GM19025 (cell line): ENCODE measurements at regions not wholly inside any gene's neighbourhood (a gene's known extent, or its start where the extent isn't known, plus 50 kb on each side); places are given as distances from the start of the nearest gene placed in this dataset.

Experiments used
- ATAC-seq: cut with Tn5 transposase; IDR thresholded peaks from one replicate; pipeline ENCODE4 v1.9.1; 2021; ENCODE audit warnings: mild to moderate bottlenecking, low read depth, moderate library complexity; ENCODE audit not compliant: unreplicated experiment

DNA sequence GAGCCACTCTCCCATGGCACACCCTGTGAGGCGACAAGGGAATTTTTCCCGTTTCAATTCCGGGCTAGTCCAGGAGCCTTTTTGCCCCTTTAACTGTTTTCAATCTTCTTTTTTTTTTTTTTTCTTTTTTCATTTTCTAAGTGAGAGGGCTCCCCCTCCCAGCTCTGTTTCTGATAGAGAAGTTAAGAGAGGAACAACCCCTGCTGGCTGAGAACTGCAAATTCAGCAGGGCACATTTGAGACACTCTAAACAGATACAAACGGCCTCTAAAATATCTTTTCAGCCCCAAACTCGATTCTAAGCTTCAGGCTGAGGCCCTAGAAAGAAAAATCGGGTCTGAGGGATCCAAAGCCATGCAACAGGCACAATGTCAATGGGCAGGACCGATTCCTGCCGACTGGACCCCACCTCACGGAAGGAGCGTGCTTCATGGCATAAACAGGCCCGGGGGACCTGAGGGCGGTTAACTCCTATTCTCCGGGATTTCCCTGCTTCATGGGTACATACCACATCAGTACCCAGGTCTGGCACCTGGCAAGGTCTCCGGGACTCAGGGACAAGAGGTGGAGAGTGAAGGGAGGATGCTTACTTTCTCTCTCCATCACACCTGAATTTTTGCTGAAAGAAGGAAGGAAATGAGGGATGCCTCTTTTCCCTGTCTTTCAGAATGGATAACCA lies 627.5 kb downstream of the BUD13 start:
- ATAC-seq, result no peak

GRCh38 chr11:116144387-116144958 lies 628.3 kb downstream of the BUD13 start:
- ATAC-seq, result no peak

GRCh38 chr11:116138280-116138679 lies 634.1 kb upstream of the CADM1 start:
- ATAC-seq, result no peak

GRCh38 chr11:116137753-116138152 lies 633.5 kb upstream of the CADM1 start:
- ATAC-seq, result no peak

- ATAC-seq, result no peak
Observed at GRCh38 chr11:116136987-116137674, 632.9 kb upstream of the CADM1 start.

DNA sequence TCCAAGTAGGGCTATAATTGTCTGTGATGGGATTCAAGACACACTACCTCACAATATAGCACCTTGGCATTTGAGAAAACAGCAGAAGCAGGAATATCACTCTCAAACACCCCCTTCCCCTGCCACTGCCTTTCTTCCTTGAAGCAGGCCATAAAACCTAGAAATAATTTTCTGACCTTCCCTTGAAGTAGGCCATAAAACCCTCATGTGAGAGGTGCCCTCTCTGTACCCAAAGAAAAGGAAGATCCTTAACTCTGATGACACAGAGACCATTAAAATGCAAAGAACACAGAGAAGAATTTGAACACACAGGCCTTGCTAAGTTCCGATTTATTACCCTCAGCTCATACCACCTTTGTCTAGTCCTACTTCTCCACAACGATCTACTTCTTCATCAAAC lies 631.7 kb upstream of the CADM1 start:
- no peak for ATAC-seq

GRCh38 chr11:116134450-116134849 lies 630.2 kb upstream of the CADM1 start:
- no peak for ATAC-seq

GRCh38 chr11:116132273-116132978 lies 628.2 kb upstream of the CADM1 start:
- no peak for ATAC-seq

DNA sequence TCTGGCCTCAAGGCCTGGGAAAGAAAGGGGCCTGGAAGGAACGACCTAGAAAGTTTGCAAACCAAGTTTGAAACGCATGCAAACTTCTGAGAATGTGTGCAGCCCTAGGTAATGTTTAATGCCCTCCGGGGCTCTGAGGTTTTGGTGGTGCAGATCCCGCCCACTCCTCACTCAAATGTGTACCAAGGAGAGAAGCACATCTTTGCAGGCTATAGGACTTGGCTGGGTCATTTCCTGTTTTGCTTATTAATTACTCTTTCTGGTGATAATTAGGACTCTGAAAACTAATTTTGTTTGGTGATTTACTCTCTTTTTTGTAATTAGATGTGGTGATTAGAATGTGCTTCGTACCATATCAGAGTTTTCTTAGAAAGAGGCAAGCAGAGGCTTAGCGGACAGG lies 625.9 kb upstream of the CADM1 start:
- no peak for ATAC-seq

- ATAC-seq, result no peak
Observed at GRCh38 chr11:116129456-116129855, 625.2 kb upstream of the CADM1 start.

DNA sequence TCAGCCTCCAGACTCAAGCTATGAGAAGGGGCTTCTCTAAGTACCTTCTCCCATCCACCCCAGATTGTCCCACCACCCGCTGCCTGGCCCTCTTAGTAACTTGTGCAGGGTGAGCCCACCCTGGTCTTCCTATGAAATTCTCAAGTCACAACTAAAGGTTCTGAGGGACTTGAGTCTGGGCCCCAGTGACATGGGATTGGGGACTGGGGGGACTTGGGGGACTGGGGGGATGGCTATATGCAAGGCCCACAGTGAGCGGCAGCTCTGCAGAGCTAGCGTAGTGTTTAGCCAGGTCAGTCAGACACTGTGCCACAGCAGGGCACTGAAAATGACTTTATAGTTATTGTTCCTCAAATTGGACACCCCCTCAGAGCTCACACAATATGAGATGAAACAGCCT lies 622.3 kb upstream of the CADM1 start:
- no peak for ATAC-seq

DNA sequence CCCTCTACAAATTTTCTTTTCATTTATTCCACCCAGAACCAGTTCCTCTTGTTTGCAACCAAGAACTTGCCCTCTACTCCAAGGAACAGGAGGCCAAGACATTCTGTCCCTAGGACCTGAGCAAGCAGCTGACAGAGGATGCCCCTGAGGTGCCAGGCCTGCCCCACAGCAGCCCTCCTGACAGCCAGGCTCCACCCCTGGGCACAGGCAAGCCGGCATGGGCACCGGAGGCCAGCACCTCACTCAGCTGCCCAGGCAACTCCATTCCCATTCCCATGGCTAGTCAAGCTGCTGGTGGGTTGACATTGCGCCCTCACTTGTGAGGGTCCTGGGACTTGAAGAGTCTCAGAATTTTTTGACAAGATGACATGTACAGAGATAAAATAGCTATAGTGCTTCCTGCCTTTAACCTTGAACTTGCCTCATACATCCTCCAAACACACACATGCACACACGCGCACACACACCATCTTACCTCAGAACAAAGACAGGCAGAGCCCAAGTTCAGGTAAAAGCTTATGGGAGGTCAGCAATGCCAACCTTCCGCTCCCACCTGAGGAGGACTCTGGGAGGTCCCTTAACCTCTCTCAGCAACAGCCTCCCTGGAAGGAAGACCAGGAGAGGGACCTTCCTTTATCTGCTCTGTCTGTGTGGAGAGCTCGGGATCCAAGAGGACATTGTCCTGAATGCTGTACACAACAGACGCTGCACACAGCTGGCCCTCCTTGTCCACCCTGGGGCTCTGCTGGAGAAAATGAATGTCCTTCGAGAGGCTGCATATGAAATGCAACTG lies 620.9 kb upstream of the CADM1 start:
- ATAC-seq, result no peak

GRCh38 chr11:116123739-116124138 lies 619.5 kb upstream of the CADM1 start:
- no peak for ATAC-seq

DNA sequence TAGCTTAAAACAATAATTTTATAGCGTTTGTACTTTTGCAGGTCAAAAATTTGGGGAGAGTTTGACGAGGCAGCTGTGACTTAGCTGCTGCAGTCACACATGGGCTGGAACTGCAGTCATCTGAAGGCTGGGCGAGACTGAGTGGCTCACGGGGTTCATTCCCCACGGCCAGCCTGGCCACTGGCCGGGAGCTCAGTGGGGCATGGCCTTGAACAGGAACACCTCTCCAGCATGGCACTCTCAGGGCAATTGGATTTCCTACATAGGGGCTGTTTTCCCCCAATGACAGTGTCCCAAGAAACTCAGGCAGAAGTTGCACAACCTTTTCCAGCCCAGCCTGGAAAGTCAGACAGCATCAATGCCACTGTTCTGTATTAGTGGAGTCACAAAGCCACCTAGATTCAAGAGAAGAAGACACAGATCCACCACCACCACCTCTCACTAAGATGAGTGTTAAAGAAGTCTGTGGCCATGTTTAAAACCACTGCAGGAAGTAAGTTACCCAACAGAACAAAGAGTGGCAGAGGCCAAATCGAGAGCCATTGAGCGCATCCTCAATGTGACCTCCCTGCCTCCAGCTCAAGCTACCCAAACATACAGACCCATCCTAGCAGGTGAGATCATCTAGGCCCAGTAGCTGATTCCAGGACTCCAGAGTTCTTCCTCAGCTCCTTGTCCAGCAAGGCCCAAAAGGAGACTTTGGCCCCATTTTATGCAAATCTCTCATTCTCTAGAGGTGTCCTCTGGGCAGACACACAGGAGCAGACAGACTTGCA lies 618.7 kb upstream of the CADM1 start:
- ATAC-seq, result no peak

DNA sequence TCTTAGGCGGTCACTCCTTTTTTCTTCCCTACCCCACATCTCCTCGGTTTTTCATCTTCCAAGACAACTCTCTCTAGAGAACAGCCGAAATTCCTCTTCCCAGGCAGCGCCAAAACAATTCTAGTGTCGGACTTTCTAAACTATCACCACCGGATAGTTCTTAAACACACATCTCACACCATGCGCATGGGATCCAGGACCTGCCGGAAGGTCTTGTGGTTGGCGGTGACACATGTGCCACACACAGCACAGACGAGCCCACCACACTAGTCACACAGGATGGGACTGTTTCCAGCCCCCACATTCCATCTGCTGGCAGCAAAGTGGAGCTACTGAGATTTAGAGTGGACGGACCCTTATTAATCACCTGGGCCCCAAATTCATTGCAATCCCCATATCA lies 614.9 kb upstream of the CADM1 start:
- no peak for ATAC-seq

- no peak for ATAC-seq
Observed at GRCh38 chr11:116118138-116118470, 613.9 kb upstream of the CADM1 start.

DNA sequence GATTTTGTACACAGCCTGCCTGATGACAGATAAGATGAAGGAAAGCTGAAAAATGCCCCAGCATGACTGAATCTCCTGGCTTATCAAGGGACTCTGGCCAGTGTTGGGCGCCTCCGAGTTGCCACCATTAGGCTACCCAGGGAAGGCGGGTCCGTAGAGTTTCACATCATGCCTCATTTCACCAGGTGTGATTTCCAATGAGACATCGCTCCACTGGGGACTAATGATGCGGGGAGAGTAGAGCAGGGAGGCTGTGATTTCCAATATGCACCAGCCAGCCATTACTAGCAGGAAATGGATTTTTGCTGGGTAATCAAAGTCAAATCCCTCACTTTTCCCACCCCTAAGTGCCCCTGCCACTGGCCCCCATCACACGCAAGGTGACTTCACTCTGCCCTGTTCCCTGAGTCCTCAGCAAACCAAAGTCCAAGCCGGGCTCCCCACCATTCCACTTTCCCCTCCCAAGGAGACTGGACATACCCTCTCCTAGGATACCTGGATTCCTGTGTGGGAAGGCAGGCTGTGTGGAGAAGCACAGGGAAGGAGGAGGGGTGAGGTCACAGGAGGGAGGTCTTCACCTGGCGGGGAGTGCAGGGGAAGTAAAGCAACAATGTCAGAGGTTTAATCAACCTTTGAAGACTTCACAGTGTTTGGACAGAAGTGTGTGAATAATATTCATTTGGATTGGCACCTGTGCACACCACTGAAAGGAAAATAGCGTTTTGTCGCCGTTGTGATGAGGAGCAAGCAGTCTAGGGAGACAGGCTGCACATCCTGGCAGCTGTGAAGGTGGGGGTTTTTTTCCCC lies 613.3 kb upstream of the CADM1 start:
- no peak for ATAC-seq

GRCh38 chr11:116115801-116116200 lies 611.6 kb upstream of the CADM1 start:
- no peak for ATAC-seq

GRCh38 chr11:116114198-116114651 lies 610.0 kb upstream of the CADM1 start:
- ATAC-seq, result no peak
